Retinal pigment epithelial cell (primary cell): ENCODE measurements at regions not wholly inside any gene's neighbourhood (a gene's known extent, or its start where the extent isn't known, plus 50 kb on each side); places are given as distances from the start of the nearest gene placed in this dataset.

Experiments
- DNase-seq: peaks from one replicate; pipeline ENCODE4 v3.0.0-alpha.2; 2010; ENCODE audit warnings: low read depth
- H3K4me3 ChIP-seq: 2 replicates; pipeline ENCODE4 v1.5.1; 2011; ENCODE audit warnings: mild to moderate bottlenecking, low read length, control low read depth, moderate library complexity
- CTCF ChIP-seq: conservative IDR thresholded peaks from 2 replicates; pipeline ENCODE4 v1.5.1; 2011; ENCODE audit warnings: low read depth, low read length, control low read depth, inconsistent platforms

- no peak overlapping the region for H3K4me3 ChIP-seq
- no peak for DNase-seq
- no peak for TF ChIP-seq CTCF
Measured at GRCh38 chr18:25713103-25713502, 361.1 kb upstream of the ZNF521 start.

GRCh38 chr18:25710981-25711380 is 359.0 kb upstream of the ZNF521 start:
- H3K4me3 ChIP-seq: no peak overlapping the region
- TF ChIP-seq CTCF: no peak
- no peak for DNase-seq

GRCh38 chr18:25705650-25706049 is 353.7 kb upstream of the ZNF521 start:
- TF ChIP-seq CTCF: no peak
- DNase-seq: no peak
- H3K4me3 ChIP-seq: no peak overlapping the region

GRCh38 chr18:25704494-25704893 is 352.5 kb upstream of the ZNF521 start:
- H3K4me3 ChIP-seq: no peak overlapping the region
- TF ChIP-seq CTCF: no peak
- no peak for DNase-seq

- H3K4me3 ChIP-seq: no peak overlapping the region
- no peak for DNase-seq
- no peak for TF ChIP-seq CTCF
Measured at GRCh38 chr18:25704071-25704470, 352.1 kb upstream of the ZNF521 start.

GRCh38 chr18:25701821-25702220 is 349.9 kb upstream of the ZNF521 start:
- TF ChIP-seq CTCF: no peak
- DNase-seq: no peak

GRCh38 chr18:25686960-25687500 is 335.1 kb upstream of the ZNF521 start:
- no peak for TF ChIP-seq CTCF
- no peak for DNase-seq
- H3K4me3 ChIP-seq: no peak overlapping the region

More at GRCh38 chr18:25701821-25702220, 349.9 kb upstream of the ZNF521 start:
- H3K4me3 ChIP-seq: no peak overlapping the region
